ENCODE measurements at regions not wholly inside any gene's neighbourhood (a gene's known extent, or its start where the extent isn't known, plus 50 kb on each side); places are given as distances from the start of the nearest gene placed in this dataset.

DNA sequence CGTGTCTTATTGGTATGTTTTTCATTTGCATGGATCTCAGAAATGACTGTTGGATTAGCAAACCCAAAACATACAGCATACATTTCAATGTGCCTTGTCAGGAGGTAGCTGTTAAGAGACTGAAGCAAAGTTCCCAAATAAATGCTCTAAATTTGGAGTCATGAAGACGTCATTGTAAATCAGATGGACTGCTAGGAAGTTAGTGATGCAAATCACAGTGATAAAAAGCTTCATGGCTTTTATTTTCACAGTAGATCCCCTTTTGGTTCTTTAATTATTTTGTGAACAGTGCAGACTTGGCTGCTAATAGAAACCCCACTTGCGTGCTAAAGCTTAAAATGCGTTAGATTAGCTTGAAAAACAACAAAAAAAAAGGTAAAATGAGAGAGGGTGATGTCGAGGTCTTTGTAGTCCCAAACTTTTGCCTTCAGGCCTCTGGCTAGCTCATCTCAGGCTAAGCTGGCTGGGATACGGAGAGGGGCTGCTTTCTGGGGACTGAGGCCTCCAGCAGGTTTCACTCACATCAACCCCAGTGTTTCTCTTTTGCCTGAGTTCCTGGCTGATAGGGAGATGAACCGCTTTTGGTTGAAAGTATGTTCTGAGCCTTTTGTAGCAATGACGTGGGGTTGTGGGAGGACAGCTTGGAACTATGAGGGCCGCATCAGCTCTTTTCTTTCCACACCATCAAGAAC lies 107.1 kb upstream of the CDCA7L start:
- Histone ChIP-seq H3K27me3 (ENCODE audit: insufficient read depth, poor library complexity, severe bottlenecking) (no peaks in the 10 kb centered on the region), H3K27ac (replicated peaks) (no peak overlapping the region), H3K4me3 (replicated peaks; ENCODE audit: insufficient read depth, low read length) (no peak overlapping the region)
- TF ChIP-seq REST (IDR thresholded peaks at IDR 0.05; ENCODE audit: insufficient replicate concordance, low read depth) (no peak), POLR2AphosphoS5 (IDR thresholded peaks at IDR 0.05; ENCODE audit: low read depth) (no peak), GABPA (IDR thresholded peaks at IDR 0.05; ENCODE audit: low read depth) (no peak), SPI1 (IDR thresholded peaks at IDR 0.05; ENCODE audit: borderline replicate concordance, low read depth) (no peak), CTCF (IDR thresholded peaks at IDR 0.05; ENCODE audit: insufficient read depth, low read length) (no peak)
- no peak for DNase-seq (ENCODE audit: low read depth in 1 of 2, low spot score in 1 of 2)

GRCh38 chr7:22051886-22052673 lies 106.4 kb upstream of the CDCA7L start:
- no peak overlapping the region for H3K27ac ChIP-seq (replicated peaks)
- DNase-seq (ENCODE audit: low read depth in 1 of 2, low spot score in 1 of 2): no peak
- no peak for TF ChIP-seq GABPA (IDR thresholded peaks at IDR 0.05; ENCODE audit: low read depth)
- no peak for TF ChIP-seq REST (IDR thresholded peaks at IDR 0.05; ENCODE audit: insufficient replicate concordance, low read depth)
- no peak for TF ChIP-seq POLR2AphosphoS5 (IDR thresholded peaks at IDR 0.05; ENCODE audit: low read depth)
- TF ChIP-seq SPI1 (IDR thresholded peaks at IDR 0.05; ENCODE audit: borderline replicate concordance, low read depth): no peak
- TF ChIP-seq CTCF (IDR thresholded peaks at IDR 0.05; ENCODE audit: insufficient read depth, low read length): no peak
- H3K27me3 ChIP-seq (ENCODE audit: insufficient read depth, poor library complexity, severe bottlenecking): no peaks in the 10 kb centered on the region
- no peak overlapping the region for H3K4me3 ChIP-seq (replicated peaks; ENCODE audit: insufficient read depth, low read length)

- Histone ChIP-seq H3K27me3 (ENCODE audit: insufficient read depth, poor library complexity, severe bottlenecking) (peaks cover 2% of the 10 kb centered on the region), H3K27ac (replicated peaks) (no peak overlapping the region), H3K4me3 (replicated peaks; ENCODE audit: insufficient read depth, low read length) (no peak overlapping the region)
- TF ChIP-seq SPI1 (IDR thresholded peaks at IDR 0.05; ENCODE audit: borderline replicate concordance, low read depth) (no peak), POLR2AphosphoS5 (IDR thresholded peaks at IDR 0.05; ENCODE audit: low read depth) (no peak), CTCF (IDR thresholded peaks at IDR 0.05; ENCODE audit: insufficient read depth, low read length) (no peak)
- DNase-seq (ENCODE audit: low read depth in 1 of 2, low spot score in 1 of 2): no peak
These were observed 104.2 kb upstream of the CDCA7L start for GRCh38 chr7:22049766-22050500.

All from HL-60 (cell line).